ENCODE measurements at regions not wholly inside any gene's neighbourhood (a gene's known extent, or its start where the extent isn't known, plus 50 kb on each side); places are given as distances from the start of the nearest gene placed in this dataset.

DNA sequence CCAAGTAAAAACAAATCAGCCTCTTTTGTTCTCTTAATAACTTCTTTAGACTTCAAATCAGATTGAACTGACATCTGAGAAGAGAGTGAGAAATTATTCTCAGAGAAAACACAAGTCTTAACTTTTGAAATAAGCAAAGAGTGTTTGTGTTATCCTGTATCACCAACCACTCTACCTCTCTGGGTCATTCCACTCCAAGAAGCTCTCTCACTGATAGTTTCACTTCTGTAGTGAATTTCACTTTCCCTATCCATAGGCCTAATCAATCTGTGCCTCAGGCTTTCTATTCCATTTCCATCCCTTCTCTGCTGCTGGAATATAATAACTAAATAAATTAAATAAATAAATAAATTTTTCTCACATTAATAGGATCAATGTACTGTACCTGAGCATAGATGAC lies 235.0 kb downstream of the HTR1B start:
- no peak for TF ChIP-seq HNF4G (IDR thresholded peaks at IDR 0.05)
- TF ChIP-seq, protein P1, sequence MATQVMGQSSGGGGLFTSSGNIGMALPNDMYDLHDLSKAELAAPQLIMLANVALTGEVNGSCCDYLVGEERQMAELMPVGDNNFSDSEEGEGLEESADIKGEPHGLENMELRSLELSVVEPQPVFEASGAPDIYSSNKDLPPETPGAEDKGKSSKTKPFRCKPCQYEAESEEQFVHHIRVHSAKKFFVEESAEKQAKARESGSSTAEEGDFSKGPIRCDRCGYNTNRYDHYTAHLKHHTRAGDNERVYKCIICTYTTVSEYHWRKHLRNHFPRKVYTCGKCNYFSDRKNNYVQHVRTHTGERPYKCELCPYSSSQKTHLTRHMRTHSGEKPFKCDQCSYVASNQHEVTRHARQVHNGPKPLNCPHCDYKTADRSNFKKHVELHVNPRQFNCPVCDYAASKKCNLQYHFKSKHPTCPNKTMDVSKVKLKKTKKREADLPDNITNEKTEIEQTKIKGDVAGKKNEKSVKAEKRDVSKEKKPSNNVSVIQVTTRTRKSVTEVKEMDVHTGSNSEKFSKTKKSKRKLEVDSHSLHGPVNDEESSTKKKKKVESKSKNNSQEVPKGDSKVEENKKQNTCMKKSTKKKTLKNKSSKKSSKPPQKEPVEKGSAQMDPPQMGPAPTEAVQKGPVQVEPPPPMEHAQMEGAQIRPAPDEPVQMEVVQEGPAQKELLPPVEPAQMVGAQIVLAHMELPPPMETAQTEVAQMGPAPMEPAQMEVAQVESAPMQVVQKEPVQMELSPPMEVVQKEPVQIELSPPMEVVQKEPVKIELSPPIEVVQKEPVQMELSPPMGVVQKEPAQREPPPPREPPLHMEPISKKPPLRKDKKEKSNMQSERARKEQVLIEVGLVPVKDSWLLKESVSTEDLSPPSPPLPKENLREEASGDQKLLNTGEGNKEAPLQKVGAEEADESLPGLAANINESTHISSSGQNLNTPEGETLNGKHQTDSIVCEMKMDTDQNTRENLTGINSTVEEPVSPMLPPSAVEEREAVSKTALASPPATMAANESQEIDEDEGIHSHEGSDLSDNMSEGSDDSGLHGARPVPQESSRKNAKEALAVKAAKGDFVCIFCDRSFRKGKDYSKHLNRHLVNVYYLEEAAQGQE (IDR thresholded peaks at IDR 0.05) = no peak
- no peak for TF ChIP-seq FOXA1 (IDR thresholded peaks at IDR 0.05)
- no peak for TF ChIP-seq CTCF (IDR thresholded peaks at IDR 0.05; ENCODE audit: low read depth, low read length, missing input control)
- no peak for TF ChIP-seq EGR1 (IDR thresholded peaks at IDR 0.05; ENCODE audit: low read depth in 2 of 2)
- TF ChIP-seq, protein P2, sequence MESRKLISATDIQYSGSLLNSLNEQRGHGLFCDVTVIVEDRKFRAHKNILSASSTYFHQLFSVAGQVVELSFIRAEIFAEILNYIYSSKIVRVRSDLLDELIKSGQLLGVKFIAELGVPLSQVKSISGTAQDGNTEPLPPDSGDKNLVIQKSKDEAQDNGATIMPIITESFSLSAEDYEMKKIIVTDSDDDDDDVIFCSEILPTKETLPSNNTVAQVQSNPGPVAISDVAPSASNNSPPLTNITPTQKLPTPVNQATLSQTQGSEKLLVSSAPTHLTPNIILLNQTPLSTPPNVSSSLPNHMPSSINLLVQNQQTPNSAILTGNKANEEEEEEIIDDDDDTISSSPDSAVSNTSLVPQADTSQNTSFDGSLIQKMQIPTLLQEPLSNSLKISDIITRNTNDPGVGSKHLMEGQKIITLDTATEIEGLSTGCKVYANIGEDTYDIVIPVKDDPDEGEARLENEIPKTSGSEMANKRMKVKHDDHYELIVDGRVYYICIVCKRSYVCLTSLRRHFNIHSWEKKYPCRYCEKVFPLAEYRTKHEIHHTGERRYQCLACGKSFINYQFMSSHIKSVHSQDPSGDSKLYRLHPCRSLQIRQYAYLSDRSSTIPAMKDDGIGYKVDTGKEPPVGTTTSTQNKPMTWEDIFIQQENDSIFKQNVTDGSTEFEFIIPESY (IDR thresholded peaks at IDR 0.05) = no peak
- TF ChIP-seq GABPA (IDR thresholded peaks at IDR 0.05 in 1 of 2, conservative IDR thresholded peaks at IDR 0.05 in 1 of 2) = no peak
- TF ChIP-seq, protein P3, sequence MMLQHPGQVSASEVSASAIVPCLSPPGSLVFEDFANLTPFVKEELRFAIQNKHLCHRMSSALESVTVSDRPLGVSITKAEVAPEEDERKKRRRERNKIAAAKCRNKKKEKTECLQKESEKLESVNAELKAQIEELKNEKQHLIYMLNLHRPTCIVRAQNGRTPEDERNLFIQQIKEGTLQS (IDR thresholded peaks at IDR 0.05) = no peak
- TF ChIP-seq JUND (IDR thresholded peaks at IDR 0.05) = no peak
- no peak for TF ChIP-seq RXRA (IDR thresholded peaks at IDR 0.05)
- no peak for TF ChIP-seq YY1 (IDR thresholded peaks at IDR 0.05)
- no peak for TF ChIP-seq NR2F2 (IDR thresholded peaks at IDR 0.05)
- TF ChIP-seq MAX (IDR thresholded peaks at IDR 0.05) = no peak
- TF ChIP-seq SP1 (IDR thresholded peaks at IDR 0.05) = no peak
- TF ChIP-seq RAD21 (IDR thresholded peaks at IDR 0.05) = no peak
- no peak for TF ChIP-seq FOXA2 (IDR thresholded peaks at IDR 0.05)
- no peak for TF ChIP-seq HNF4A (conservative IDR thresholded peaks at IDR 0.05)
- Histone ChIP-seq H3K27me3 (ENCODE audit: control insufficient read depth in 4 of 4, insufficient read depth in 4 of 4, low read length in 3 of 4) (no peaks in the 10 kb centered on the region), H3K4me3 (ENCODE audit: low read depth in 1 of 3, low read length in 3 of 3) (no peak overlapping the region), H3K4me1 (ENCODE audit: control insufficient read depth in 4 of 4, insufficient read depth in 4 of 4, low read length in 3 of 4) (no peaks in the 10 kb centered on the region), H3K36me3 (ENCODE audit: control insufficient read depth in 4 of 4, insufficient read depth in 3 of 4, low read depth in 1 of 4, low read length in 3 of 4) (no peaks in the 10 kb centered on the region), H3K27ac (ENCODE audit: low read depth in 1 of 2, low read length in 2 of 2) (no peak overlapping the region), H3K9me3 (ENCODE audit: control insufficient read depth in 4 of 4, low read length in 3 of 4) (no peaks in the 10 kb centered on the region), H3K9ac (ENCODE audit: low read depth in 1 of 2, low read length in 2 of 2) (no peak overlapping the region)
- DNase-seq (ENCODE audit: low spot score) = no peak

DNA sequence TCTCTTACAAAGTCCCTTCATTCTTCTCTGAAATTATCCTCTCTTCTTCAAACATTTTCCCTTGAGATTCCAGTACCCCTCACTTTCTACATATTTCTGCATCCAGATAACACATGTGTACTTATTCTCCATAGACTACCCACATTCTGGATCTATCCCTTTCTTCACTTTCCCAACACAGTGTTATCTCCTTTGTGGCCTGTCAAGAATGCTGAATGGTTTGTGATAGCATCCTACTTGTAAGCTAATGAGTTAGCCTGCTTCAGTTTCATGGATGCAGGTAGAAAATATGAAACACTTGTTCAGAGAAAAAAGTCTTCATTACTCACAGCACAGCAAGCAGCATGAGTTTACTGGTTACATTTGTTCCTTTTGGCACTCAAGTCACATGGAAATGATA lies 245.4 kb downstream of the HTR1B start:
- H3K4me3 ChIP-seq (ENCODE audit: low read depth in 1 of 3, low read length in 3 of 3) = no peak overlapping the region

More for the DNA sequence above, 245.4 kb downstream of the HTR1B start:
- Histone ChIP-seq H3K36me3 (ENCODE audit: control insufficient read depth in 4 of 4, insufficient read depth in 3 of 4, low read depth in 1 of 4, low read length in 3 of 4) (no peaks in the 10 kb centered on the region), H3K27me3 (ENCODE audit: control insufficient read depth in 4 of 4, insufficient read depth in 4 of 4, low read length in 3 of 4) (no peaks in the 10 kb centered on the region), H3K9ac (ENCODE audit: low read depth in 1 of 2, low read length in 2 of 2) (no peak overlapping the region), H3K4me1 (ENCODE audit: control insufficient read depth in 4 of 4, insufficient read depth in 4 of 4, low read length in 3 of 4) (no peaks in the 10 kb centered on the region), H3K27ac (ENCODE audit: low read depth in 1 of 2, low read length in 2 of 2) (no peak overlapping the region), H3K9me3 (ENCODE audit: control insufficient read depth in 4 of 4, low read length in 3 of 4) (no peaks in the 10 kb centered on the region)
- no peak for TF ChIP-seq HNF4G (IDR thresholded peaks at IDR 0.05)
- TF ChIP-seq JUND (IDR thresholded peaks at IDR 0.05) = no peak
- no peak for TF ChIP-seq RXRA (IDR thresholded peaks at IDR 0.05)
- no peak for TF ChIP-seq HNF4A (conservative IDR thresholded peaks at IDR 0.05)
- TF ChIP-seq YY1 (IDR thresholded peaks at IDR 0.05) = no peak
- no peak for DNase-seq (ENCODE audit: low spot score)

Data from liver (tissue), 7 donors.